ENCODE measurements at regions not wholly inside any gene's neighbourhood (a gene's known extent, or its start where the extent isn't known, plus 50 kb on each side); places are given as distances from the start of the nearest gene placed in this dataset.

DNA sequence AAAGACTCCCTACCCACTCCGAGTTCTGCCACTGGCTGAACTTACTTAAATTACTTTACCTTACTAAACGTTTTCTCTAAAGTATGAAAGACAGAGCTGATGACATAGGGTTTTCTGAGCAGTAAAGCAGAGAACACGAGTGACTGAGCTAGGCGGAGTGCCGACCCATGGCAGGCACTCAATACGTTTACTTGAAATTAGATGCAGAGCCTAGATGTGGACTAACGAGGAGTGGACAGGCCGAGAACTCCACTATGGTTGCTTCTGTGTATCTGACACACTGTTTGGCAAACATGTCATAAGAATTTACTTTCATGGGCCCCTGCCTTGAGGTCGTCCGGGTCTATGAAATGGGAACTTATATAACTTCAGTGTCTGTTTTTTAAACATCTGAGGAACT is 471.0 kb downstream of the STK39 start:
- intact Hi-C loops (cut with DNase I): no loop called here
- H3K9me3 ChIP-seq: no peaks in the 10 kb centered on the region
- no peaks in the 10 kb centered on the region for H3K27me3 ChIP-seq
- H3K4me3 ChIP-seq: no peak overlapping the region
- no peaks in the 10 kb centered on the region for H3K36me3 ChIP-seq
- no peak for DNase-seq
- no peaks in the 10 kb centered on the region for H3K4me1 ChIP-seq
- no peak overlapping the region for H3K27ac ChIP-seq
- no peak overlapping the region for H3K9ac ChIP-seq (ENCODE audit: low read depth in 2 of 2, low read length in 2 of 2)
- TF ChIP-seq, protein P1, sequence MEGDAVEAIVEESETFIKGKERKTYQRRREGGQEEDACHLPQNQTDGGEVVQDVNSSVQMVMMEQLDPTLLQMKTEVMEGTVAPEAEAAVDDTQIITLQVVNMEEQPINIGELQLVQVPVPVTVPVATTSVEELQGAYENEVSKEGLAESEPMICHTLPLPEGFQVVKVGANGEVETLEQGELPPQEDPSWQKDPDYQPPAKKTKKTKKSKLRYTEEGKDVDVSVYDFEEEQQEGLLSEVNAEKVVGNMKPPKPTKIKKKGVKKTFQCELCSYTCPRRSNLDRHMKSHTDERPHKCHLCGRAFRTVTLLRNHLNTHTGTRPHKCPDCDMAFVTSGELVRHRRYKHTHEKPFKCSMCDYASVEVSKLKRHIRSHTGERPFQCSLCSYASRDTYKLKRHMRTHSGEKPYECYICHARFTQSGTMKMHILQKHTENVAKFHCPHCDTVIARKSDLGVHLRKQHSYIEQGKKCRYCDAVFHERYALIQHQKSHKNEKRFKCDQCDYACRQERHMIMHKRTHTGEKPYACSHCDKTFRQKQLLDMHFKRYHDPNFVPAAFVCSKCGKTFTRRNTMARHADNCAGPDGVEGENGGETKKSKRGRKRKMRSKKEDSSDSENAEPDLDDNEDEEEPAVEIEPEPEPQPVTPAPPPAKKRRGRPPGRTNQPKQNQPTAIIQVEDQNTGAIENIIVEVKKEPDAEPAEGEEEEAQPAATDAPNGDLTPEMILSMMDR (IDR thresholded peaks at IDR 0.05): no peak

DNA sequence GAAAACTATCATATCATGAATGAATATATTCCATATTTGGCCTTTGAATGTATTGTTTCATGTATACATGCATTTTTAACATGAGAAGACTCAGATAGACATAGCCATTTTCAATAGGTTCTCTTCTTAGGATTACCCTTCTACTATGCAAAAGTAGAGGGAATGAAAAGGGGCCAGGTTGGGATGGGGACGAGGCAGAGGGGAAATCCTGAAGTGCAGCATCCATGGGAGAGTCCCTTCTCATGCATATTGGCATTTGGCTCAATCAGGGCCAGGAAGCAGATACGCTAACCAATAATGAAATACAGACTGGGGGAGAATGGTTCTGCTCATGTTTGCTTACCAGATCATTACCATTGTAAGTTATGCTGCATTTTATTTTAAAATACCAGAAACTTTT is 475.8 kb downstream of the STK39 start:
- Histone ChIP-seq H3K4me3 (no peak overlapping the region), H3K9me3 (no peaks in the 10 kb centered on the region), H3K27me3 (no peaks in the 10 kb centered on the region), H3K36me3 (no peaks in the 10 kb centered on the region), H3K4me1 (no peaks in the 10 kb centered on the region), H3K27ac (no peak overlapping the region), H3K9ac (ENCODE audit: low read depth in 2 of 2, low read length in 2 of 2) (no peak overlapping the region)
- TF ChIP-seq, protein P1 (IDR thresholded peaks at IDR 0.05): no peak
- intact Hi-C loops (cut with DNase I): no loop called here
- no peak for DNase-seq

DNA sequence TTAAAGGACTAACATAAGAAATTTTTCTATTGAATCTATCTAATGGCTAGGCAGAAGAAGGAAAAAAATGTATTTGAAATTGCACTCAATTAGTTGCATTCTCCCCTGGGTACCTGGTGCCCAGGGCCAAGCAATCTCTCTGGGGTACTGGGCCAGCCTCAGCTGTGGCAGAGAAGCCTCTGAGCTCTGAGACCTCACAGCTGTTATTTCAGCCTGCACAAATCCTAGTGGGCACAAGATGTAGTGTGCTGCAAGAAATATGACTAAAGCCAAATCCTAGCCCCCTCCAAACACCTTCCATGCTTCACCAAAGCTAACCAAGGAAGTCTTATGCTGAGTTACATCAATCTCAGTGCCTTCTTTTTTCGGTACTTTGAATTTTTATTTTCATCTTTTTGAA is 478.4 kb downstream of the STK39 start:
- H3K27me3 ChIP-seq: no peaks in the 10 kb centered on the region
- no peaks in the 10 kb centered on the region for H3K4me1 ChIP-seq
- no peak overlapping the region for H3K9ac ChIP-seq (ENCODE audit: low read depth in 2 of 2, low read length in 2 of 2)
- intact Hi-C loops (cut with DNase I): no loop called here
- no peaks in the 10 kb centered on the region for H3K36me3 ChIP-seq
- no peak overlapping the region for H3K27ac ChIP-seq
- TF ChIP-seq, protein P1 (IDR thresholded peaks at IDR 0.05): no peak
- H3K9me3 ChIP-seq: no peaks in the 10 kb centered on the region
- DNase-seq: no peak
- H3K4me3 ChIP-seq: no peak overlapping the region

DNA sequence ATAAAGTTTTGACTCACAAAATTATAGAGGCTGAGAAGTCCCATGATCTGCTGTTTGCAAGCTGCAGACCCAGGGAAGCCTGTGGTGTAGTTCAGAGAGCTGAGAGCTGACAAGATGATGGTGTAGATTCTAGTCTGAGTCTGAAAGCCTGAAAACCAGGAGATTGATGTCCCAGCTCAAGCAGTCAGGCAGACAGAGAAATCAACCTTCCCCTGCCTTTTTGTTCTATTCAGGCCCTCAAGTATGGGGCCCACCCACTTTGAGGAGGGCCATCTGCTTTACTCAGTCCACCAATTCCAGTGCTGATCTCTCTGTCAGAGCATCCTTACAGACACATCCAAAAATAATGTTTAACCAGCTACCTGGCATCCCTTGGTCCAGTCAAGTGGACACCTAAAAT is 479.6 kb downstream of the STK39 start:
- H3K9ac ChIP-seq (ENCODE audit: low read depth in 2 of 2, low read length in 2 of 2): no peak overlapping the region
- H3K36me3 ChIP-seq: no peaks in the 10 kb centered on the region
- no peaks in the 10 kb centered on the region for H3K27me3 ChIP-seq
- no peak for DNase-seq
- H3K27ac ChIP-seq: no peak overlapping the region
- intact Hi-C loops (cut with DNase I): no loop called here
- H3K4me3 ChIP-seq: no peak overlapping the region
- TF ChIP-seq, protein P1 (IDR thresholded peaks at IDR 0.05): no peak
- no peaks in the 10 kb centered on the region for H3K9me3 ChIP-seq
- no peaks in the 10 kb centered on the region for H3K4me1 ChIP-seq

DNA sequence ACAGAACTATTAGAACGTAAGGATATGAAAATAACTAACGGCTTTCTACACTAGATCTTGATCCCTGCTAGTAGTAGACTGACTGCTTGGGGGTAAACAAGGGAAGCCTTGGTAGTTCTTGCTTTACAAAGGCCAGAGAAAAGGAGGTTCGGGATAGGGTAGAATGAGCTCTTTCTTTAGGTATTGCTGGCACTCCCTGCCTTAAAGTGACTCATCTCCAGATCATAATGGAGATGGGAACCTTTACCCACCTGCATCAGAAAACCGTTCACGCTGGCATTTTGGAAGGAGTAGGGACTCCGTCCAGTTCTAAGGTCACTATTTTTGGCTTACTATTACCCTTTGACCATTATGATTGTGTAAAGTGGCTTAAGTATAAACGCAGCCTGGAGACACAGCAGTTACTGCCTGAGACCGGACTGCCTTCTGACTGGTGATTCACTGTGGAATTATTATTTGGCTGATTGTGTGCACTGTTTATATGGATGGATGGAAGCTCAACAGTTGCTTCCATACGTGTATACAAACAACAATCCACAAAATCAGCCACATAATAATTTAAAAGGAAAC is 482.5 kb downstream of the STK39 start:
- Histone ChIP-seq H3K27ac (no peak overlapping the region), H3K4me1 (no peaks in the 10 kb centered on the region), H3K9ac (ENCODE audit: low read depth in 2 of 2, low read length in 2 of 2) (no peak overlapping the region), H3K36me3 (no peaks in the 10 kb centered on the region), H3K9me3 (no peaks in the 10 kb centered on the region), H3K27me3 (no peaks in the 10 kb centered on the region), H3K4me3 (no peak overlapping the region)
- no peak for DNase-seq
- TF ChIP-seq, protein P1 (IDR thresholded peaks at IDR 0.05): no peak
- intact Hi-C loops (cut with DNase I): no loop called here
